Right lobe of liver (tissue), 6 donors: ENCODE measurements at regions not wholly inside any gene's neighbourhood (a gene's known extent, or its start where the extent isn't known, plus 50 kb on each side); places are given as distances from the start of the nearest gene placed in this dataset.

Experiments used
- ATAC-seq, 4 donors: fragments of 200-7000 bp; cut with Tn5 transposase; one replicate each; pipeline ENCODE4 v1.9.1; 2020; ENCODE audit warnings: mild to moderate bottlenecking in 4 of 4, moderate library complexity in 4 of 4
- DNase-seq, 3 donors: peaks; one replicate each; pipeline ENCODE4 v3.0.0-alpha.2; 2020
- H3K27ac ChIP-seq, 3 donors: fragments of 200-600 bp; one replicate each; pipeline ENCODE4 v1.8.0; 2022
- H3K27me3 ChIP-seq, 2 donors: fragments of 200-600 bp; one replicate each; pipeline ENCODE4 v1.8.0; 2022
- H3K36me3 ChIP-seq, 4 donors: fragments of 200-600 bp; sonication (generic) in 1 of 4; one replicate each; pipeline versions ENCODE4 v1.5.1 to v1.8.0; 2017 to 2022; ENCODE audit warnings: control low read depth in 1 of 4
- H3K4me1 ChIP-seq, 4 donors: fragments of 200-600 bp; sonication (generic) in 1 of 4; one replicate each; pipeline versions ENCODE4 v1.5.1 to v1.8.0; 2017 to 2022; ENCODE audit warnings: control low read depth in 1 of 4
- H3K4me3 ChIP-seq, 3 donors: fragments of 200-600 bp; one replicate each; pipeline ENCODE4 v1.8.0; 2022
- H3K9me3 ChIP-seq, 4 donors: fragments of 200-600 bp; sonication (generic) in 1 of 4; one replicate each; pipeline versions ENCODE4 v1.5.1 to v1.8.0; 2017 to 2022; ENCODE audit warnings: control low read depth in 1 of 4
- POLR2A ChIP-seq: fragments of 450-650 bp; IDR thresholded peaks from one replicate; pipeline ENCODE4 v1.6.1; 2017; ENCODE audit warnings: antibody characterized with exemption, mild to moderate bottlenecking
- WGBS: methylation state at CpG from one replicate; pipeline ENCODE4 v1.1.6; 2018; ENCODE audit warnings: low coverage, low lambda C conversion rate; ENCODE audit not compliant: insufficient coverage; ENCODE audit errors: missing lambda C conversion rate; 5-methylcytosine and 5-hydroxymethylcytosine counted together
- intact Hi-C, 2 donors: fragments of 100-400 bp; cut with DNase I; formaldehyde crosslinking; loops; one replicate each; pipeline versions ENCODE4 v1.11.2 to v1.14.1; 2022
- TF ChIP-seq, protein P1 (sequence below), 4 donors: fragments of 200-600 bp in 3 of 4; fragments of 450-650 bp in 1 of 4; IDR thresholded peaks; one replicate each; pipeline versions ENCODE4 v1.5.1 to v1.8.0; 2016 to 2022; ENCODE audit warnings: antibody characterized with exemption in 4 of 4, mild to moderate bottlenecking in 2 of 4
- donor health status: DM: no; HTN: yes; CAD: no.
- donor health status: DM: no; HTN: no; CAD: no.
- donor health status: DM: no; HTN: no; CAD: no.
- donor health status: DM: no; HTN: yes; CAD: no.
- donor health status: DM: no; HTN: yes; CAD: no.

DNA sequence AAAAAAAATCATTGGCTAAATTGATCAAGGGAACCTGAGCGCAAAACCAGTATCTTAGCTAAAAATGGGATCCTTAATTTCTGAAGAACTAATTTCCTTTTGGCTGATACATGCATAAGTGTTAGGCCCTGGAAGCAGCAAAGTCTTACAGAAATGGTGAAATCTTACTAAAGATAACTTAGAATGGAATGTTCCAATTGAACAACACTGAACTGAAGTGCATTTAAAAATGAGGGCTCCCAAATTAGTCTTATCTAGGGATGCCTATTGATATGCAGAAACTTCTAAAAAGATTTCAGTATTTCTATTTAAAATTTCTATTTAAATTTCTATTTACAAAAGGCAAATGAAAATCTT is 120.7 kb upstream of the BANK1 start:
- no peak for DNase-seq
- Histone ChIP-seq H3K36me3 (no peaks in the 10 kb centered on the region), H3K4me1 (no peaks in the 10 kb centered on the region), H3K27me3 (no peaks in the 10 kb centered on the region), H3K27ac (no peak overlapping the region), H3K9me3 (no peaks in the 10 kb centered on the region), H3K4me3 (no peak overlapping the region)
- no peak for ATAC-seq
- 82% methylated on average over 1 of the region's 1 CpG for WGBS
- TF ChIP-seq, protein P1, sequence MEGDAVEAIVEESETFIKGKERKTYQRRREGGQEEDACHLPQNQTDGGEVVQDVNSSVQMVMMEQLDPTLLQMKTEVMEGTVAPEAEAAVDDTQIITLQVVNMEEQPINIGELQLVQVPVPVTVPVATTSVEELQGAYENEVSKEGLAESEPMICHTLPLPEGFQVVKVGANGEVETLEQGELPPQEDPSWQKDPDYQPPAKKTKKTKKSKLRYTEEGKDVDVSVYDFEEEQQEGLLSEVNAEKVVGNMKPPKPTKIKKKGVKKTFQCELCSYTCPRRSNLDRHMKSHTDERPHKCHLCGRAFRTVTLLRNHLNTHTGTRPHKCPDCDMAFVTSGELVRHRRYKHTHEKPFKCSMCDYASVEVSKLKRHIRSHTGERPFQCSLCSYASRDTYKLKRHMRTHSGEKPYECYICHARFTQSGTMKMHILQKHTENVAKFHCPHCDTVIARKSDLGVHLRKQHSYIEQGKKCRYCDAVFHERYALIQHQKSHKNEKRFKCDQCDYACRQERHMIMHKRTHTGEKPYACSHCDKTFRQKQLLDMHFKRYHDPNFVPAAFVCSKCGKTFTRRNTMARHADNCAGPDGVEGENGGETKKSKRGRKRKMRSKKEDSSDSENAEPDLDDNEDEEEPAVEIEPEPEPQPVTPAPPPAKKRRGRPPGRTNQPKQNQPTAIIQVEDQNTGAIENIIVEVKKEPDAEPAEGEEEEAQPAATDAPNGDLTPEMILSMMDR (IDR thresholded peaks at IDR 0.05), result no peak
- TF ChIP-seq POLR2A, result no peak
- intact Hi-C loops, result no loop called here

DNA sequence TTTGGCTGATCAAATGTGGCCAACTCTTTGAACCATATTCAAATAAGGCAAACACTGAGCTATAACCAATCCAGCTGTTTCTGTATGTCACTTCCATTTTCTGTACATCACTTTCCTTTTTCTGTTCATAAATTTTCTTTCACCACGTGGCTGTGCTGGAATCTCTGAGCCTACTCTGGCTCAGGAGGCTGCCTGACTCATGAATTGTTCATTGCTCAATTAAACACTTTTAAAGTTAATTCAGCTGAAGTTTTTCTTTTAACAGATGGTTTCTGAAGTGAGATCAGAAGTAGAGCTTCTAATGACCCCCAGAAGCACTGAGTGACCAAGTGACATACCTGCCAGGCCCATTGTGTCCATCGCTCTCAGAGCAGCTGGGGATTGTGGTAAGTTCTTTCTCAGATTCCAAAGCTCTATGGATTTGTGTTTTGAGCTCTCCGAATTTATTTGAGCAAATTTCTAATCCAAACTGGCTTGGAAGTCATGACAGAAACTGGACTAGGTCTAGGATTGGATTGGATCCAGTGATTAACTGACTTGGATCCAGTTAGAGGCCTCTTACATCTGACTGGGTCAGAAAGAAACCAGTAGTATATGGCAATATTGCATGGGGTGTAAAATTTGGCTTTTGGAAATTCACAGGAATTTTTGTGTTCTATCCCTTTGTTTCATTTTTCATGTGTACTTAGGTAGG is 121.2 kb upstream of the BANK1 start:
- no peaks in the 10 kb centered on the region for H3K9me3 ChIP-seq
- no peak overlapping the region for H3K27ac ChIP-seq
- H3K4me3 ChIP-seq, result no peak overlapping the region
- WGBS, result 72% methylated on average over 3 of the region's 3 CpGs
- intact Hi-C loops, result no loop called here
- H3K27me3 ChIP-seq, result no peaks in the 10 kb centered on the region
- H3K36me3 ChIP-seq, result no peaks in the 10 kb centered on the region
- ATAC-seq (no peak), DNase-seq (no peak)
- no peaks in the 10 kb centered on the region for H3K4me1 ChIP-seq
- TF ChIP-seq, protein P1 (IDR thresholded peaks at IDR 0.05), result no peak
- TF ChIP-seq POLR2A, result no peak

DNA sequence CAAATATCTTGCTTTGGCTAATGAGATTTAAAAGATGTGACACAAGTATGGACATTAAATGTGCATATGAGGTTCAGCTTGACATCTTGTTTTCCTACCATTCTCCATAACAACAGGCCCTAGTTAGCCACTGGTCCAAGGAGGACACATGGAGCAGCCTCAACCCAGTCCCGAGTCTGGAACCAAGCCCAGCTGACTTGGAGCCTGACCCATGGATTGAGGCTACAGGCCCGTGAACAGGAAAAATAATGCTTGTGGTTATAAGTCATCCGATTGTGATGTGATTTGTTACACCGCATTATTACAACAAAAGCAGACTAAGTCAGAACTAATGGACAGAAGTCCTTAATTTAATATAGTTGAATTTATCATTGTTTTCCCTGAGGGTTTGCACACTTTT is 123.2 kb upstream of the BANK1 start:
- WGBS, result 62% methylated on average over 4 of the region's 4 CpGs
- Histone ChIP-seq H3K27ac (no peak overlapping the region), H3K27me3 (no peaks in the 10 kb centered on the region), H3K4me1 (no peaks in the 10 kb centered on the region), H3K36me3 (no peaks in the 10 kb centered on the region), H3K9me3 (no peaks in the 10 kb centered on the region), H3K4me3 (no peak overlapping the region)
- ATAC-seq (no peak), DNase-seq (no peak)
- intact Hi-C loops, result no loop called here
- TF ChIP-seq, protein P1 (IDR thresholded peaks at IDR 0.05), result no peak
- no peak for TF ChIP-seq POLR2A

DNA sequence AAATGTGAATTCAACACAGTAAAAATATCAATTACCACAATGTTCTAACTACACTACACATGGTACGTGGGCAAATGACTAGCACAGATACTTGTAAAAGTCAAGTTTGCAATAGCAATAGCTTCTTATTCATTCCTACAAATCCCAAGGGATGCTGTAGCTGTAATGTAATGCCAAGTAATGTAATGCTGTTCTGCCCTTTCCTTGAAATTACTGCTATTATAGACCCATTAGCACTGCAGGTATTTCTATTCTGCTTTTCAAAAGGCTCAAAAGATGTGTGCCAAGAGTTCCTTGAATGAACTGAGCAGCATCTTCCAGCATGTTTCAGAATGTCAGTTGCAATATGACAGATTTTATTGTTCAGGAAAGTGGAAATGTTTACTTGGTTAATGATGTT is 129.9 kb upstream of the BANK1 start:
- no peak for ATAC-seq
- DNase-seq, result no peak
- no peak overlapping the region for H3K27ac ChIP-seq
- intact Hi-C loops, result no loop called here
- H3K9me3 ChIP-seq, result no peaks in the 10 kb centered on the region
- WGBS, result 0% methylated on average over 1 of the region's 1 CpG
- no peaks in the 10 kb centered on the region for H3K27me3 ChIP-seq
- TF ChIP-seq, protein P1 (IDR thresholded peaks at IDR 0.05), result no peak
- H3K4me3 ChIP-seq, result no peak overlapping the region
- H3K4me1 ChIP-seq, result no peaks in the 10 kb centered on the region
- no peaks in the 10 kb centered on the region for H3K36me3 ChIP-seq

DNA sequence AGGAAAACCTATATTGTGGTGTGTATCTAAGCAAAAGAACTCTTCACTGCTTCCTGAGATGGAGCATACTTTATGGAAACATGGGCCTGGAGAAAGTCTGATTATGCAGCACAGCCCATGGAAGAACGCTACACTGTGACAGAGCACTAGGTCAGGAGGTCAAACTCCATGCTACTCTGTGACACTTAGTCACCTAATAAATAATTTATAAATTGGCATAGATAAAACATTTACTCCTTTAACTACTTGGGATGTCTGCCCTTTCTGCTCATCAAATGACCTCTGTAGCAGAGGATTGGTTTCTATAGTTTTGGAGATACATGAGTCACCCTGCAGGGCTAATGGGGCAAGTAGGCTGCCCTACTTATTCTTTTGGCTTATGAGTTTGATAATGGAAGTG is 134.7 kb upstream of the BANK1 start:
- DNase-seq, result no peak
- ATAC-seq, result peak in 1 of 4 donors; percentile 68
- no peak for TF ChIP-seq POLR2A
- TF ChIP-seq, protein P1 (IDR thresholded peaks at IDR 0.05), result no peak
- Histone ChIP-seq H3K4me1 (no peaks in the 10 kb centered on the region), H3K27me3 (no peaks in the 10 kb centered on the region), H3K9me3 (no peaks in the 10 kb centered on the region), H3K27ac (no peak overlapping the region), H3K4me3 (no peak overlapping the region), H3K36me3 (no peaks in the 10 kb centered on the region)
- intact Hi-C loops, result no loop called here
- WGBS, result 25% methylated on average over 1 of the region's 1 CpG
